HG03460 (cell line): ENCODE measurements at regions not wholly inside any gene's neighbourhood (a gene's known extent, or its start where the extent isn't known, plus 50 kb on each side); places are given as distances from the start of the nearest gene placed in this dataset.
"Not testable (repeated sequence)": the region's sequence is repeated elsewhere in the genome, so short reads cannot be mapped to it uniquely, and the experiment has no call there.

Source experiments
- ATAC-seq: cut with Tn5 transposase; IDR thresholded peaks from one replicate; pipeline ENCODE4 v1.9.1; 2021; ENCODE audit not compliant: unreplicated experiment

DNA sequence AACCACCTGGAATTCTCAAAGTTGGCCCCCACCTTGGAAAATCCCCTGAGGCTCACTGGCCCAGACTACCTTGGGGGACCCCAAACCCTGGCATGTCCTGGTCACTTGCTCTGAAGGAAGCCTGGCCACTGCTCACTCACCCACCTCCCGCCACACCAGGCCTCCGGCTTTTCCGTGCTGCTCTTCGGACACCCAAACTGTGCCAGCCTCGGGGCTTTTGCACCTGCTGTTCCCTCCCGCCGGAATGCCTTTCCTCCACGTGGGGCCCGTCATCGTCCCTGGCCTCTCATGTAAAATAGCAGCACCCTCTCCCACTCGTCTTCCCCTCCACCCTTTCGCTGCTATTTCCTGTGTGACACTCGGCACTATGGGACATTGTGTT is 87.2 kb upstream of the NCOR2 start:
- no peak for ATAC-seq

DNA sequence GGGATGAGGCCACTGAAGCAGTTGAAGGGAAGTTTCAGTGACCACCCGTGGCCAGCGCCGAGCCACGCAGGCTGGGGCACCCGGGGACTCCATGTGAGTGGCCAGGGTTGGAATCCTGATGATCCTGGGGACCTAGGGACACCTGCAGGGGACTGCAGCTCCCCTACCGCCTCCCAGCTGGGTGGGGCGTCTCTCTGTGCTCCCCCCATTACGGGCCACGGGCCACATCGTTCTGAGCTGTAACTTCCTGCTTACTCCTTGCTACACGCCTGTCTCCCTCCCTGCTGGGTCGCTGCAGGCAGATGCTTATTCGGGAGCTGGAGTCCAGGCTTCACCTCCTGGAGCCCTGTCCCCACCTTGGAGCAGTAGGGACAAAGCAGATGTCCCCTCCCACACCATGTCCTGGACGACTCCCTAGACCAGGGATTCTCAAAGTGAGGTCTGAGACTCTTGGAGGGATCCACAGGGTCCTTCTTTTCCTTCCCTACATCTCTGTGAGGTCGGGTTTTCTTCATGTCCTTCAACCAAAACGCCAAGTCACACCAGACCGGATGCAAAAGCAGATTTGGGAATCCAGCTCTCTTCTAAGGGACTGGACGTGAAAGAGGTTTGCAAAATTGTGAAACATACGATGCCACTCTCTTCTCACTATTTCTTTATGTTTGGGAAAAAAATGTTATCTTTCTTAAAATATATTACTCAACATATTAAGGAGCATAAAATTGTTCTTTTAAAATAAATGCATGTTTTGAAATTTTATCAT is 85.9 kb upstream of the NCOR2 start:
- no peak for ATAC-seq

DNA sequence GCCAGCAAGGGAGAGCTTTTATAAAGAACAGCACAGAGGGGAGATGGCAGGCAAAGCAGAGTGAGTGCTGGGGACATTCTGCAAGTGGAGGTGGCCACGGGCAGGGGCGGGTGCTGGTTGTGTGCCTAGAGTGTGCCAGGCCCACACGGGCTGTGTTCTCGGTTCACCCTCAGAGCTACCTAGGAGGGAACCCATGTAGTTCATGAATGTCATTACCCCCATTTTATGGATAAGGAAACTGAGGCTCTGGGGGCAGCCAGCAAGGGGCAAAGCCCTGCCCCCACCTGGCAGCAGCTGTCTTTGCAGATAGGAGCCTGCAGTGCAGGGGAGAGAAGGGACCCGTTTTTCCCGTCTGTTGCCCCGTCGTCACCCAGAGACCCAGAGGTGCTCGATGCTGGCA is 85.2 kb upstream of the NCOR2 start:
- no peak for ATAC-seq

DNA sequence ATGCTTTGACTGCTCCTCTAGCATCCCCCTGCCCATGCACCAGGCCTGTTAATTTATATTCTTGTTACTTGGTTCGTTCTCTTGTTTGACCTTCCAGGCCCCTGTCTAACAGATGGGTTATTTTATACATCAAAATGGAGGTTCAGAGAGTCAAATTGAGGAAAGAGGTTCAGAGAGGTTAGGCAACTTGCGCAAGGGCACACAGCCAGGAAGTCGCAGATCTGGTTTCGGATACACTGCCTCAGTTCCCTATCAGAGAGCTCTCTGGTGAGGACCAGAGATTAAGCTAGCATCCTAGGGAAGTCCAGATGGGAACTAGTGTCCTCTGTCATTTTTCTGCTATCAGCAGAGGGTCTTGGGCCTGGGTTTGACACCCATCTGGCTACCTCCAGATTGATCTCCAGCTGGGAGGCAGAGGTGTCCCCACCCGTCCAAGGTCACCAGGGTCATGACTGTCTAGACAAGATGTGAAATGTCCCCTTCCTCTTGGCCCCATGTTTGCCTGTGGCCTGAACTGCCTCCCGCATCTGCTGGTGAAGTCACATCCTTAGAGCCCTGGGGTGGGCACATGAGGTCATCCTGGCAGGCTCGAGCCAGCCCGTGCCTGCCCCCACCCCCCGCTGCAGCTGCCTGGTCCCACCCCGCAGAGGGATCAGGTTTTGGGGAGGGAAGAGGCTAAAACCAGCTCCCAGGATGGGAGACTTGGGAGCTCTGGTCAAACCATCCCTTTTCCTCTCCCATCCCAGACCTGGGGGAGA is 84.3 kb upstream of the NCOR2 start:
- ATAC-seq, result no peak

DNA sequence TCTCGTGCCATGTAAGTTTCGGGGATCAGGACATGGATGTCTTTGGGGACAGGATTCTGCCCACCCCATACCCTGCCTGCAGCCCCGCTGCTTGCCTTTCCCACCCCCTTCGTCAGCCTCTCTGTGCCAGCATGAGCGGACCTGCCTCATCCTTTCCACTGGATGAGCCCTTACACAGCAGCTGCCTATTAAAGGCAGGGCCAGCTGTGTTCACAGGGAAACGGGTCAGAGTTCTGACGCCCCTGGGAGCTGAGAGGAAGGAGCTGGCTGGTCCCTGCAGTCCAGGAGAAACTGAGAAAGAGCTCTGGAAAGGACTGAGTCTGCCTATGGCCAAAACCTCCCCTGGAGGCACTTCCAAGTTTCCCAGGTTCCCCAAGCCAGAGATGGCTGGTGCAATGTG is 83.5 kb upstream of the NCOR2 start:
- ATAC-seq, result no peak

DNA sequence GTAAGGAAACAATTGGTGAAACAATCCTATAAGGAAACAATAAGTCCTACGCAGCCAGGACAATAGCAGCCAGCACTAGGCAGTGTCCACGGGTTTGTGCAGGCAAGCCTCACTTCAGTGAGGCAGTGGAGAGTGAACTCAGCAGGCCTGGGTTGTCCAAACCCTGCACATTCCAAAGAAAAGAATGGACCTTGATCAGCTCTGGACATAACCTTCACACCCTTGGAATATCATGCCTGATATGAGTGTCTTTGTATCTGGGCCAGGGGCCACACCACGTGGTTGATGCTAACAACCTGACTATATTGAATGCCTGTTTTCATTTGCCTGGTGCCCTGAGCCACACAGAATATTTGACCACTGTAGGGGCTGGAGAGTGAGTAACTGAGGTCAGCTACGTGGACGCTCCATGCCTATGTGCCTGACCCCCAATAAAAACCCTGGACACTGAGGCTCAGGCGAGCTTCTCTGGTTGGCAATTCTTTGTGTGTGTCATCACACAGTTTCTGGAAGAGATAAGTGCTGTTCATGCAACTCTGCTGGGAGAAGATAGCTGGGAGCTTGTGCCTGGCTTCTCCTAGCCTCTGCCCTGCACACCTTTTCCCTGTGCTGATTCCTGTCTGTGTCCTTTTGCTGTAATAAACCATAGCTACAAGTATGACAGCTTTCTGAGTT is 81.4 kb upstream of the NCOR2 start:
- no peak for ATAC-seq

DNA sequence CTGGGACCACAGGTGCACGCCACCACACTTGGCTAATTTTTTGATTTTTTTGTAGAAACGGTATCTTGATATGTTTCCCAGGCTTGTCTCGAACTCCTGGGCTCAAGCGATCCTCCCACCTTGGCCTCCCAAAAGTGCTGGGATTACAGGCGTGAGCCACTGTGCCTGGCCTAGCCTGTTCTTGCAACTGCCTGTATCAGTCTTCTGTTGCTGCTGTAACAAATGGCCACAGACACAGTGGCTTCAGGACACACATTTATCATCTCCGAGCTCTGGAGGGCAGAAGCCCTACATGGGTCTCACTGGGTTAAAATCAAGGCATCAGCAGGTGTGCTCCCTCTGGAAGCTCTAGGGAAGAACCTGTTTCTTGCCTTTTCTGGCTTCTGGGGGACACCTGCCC is 79.9 kb upstream of the NCOR2 start:
- ATAC-seq, result no peak

DNA sequence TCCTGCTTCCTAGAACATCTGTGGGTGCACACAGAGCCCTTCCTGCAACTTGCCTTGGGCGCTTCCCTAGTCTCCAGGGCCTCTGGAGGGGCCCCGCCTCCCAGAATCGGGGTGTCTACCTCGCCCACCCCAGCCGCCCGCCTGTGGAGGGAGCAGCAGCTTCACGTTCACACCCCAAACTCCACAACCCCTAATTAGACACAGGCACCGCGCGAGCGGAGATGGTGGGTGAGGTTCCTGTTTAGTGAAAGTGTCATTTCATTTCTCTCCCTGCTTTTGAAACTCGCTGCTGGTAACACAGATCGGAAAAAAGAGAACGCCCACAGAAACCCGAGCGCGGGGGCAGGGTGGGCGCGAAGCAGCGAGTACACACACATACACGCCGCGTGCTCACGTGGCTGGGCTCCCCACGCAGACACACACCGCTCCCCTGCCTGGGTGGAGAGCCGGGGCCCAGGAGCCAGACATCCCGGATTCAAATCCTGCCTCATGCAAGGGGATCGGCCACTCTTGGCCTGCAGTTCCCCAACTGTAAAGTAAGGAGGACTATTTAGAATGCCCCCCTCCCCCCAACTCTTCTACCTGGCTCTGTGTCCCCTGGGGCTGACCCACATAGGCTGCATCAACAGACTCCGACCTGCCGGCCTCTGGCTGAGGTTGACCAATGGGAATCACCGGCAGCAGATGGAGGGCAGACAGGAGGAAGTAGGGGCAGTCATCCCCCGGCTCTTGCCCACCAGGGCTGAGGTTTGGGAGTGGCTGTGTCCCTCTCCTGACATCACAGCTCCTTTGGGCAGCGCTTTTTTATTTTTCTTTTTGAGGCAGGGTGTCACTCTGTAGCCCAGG is 79.2 kb upstream of the NCOR2 start:
- no peak for ATAC-seq

DNA sequence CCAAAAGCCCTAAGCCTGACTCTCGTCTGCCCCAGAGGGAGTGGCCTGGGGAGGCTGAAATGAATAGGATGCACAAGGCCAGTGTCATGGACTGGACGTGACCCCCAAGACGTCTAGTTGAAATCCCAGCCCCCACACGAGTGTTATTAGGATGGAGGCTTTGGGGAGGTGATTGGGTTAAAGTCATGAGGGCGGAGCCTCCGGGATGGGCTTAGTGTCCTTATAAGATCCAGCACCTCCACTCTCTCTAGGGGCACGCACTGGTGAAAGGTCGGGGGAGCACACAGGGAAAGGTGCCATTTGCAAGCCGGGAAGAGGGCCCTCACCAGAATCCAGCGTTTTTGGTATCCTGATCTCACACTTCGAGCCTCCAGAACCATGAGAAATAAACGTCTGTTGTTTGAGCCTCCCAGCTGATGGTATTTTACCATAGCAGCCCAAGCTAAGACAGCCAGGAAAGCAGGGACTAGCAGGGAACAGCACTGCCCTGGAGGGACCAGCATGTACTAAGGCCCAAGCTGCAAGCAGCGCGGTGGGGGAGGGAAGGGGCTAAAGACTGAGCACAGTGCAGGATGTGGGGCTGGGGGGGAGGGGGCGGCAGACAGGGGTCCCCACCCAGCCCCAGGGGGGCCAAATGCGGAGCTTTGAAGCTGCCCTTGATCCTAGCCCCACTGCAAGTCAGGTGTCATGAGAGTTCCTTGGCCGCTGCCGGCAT is 78.3 kb upstream of the NCOR2 start:
- ATAC-seq, result no peak

DNA sequence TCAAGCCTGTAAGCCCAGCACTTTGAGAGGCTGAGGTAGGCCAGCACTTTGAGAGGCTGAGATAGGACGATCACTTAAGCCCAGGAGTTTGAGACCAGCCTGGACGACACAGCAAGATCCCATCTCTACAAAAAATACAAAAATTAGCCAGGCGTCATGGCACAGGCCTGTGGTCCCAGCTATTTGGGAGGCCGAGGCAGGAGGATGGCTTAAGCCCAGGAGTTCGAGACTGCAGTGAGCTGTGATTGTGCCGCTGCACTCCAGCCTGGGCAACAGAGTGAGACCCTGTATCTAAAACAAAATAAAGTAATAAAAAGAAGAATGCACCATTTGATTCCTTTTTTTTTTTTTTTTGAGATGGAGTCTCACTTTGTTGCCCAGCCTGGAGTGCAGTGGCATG is 76.4 kb upstream of the NCOR2 start:
- ATAC-seq, result not testable (repeated sequence)

DNA sequence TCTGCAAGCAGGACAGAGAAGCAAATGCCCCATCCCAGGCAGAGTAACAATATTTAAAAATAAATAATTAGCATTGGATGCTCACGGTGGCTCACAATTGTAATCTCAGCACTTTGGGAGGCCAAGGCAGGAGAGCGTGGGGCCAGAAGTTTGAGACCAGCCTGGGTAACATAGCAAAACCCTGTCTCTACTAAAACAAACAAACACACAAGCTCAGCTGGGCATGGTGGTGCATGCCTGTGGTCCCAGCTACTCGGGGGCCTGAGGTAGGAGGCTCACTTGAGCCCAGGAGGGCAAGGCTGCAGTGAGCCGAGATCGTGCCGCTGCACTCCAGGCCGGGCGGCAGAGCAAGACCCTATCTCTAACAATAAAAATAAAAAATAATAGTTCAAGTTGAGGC is 74.7 kb upstream of the NCOR2 start:
- ATAC-seq, result no peak

DNA sequence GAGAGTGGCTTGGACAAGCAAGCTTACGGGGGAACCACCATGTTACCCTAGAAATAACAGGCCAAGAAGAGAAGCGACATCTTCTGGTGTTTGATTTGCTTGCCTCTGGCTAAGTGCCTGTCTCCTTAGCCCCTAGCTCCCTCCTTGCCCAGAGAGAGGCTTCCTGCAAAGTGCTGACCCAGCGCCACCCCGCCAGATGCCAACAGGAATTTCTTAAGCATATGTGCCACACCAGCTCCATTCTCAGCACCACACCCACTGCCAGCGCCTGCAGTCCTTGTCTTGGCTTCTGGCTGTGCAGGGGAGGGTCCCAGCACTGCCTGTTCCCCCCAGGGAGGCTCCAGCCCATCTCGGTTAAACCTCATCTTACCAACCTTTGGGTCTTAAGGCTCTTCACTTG is 74.2 kb upstream of the NCOR2 start:
- ATAC-seq, result no peak

DNA sequence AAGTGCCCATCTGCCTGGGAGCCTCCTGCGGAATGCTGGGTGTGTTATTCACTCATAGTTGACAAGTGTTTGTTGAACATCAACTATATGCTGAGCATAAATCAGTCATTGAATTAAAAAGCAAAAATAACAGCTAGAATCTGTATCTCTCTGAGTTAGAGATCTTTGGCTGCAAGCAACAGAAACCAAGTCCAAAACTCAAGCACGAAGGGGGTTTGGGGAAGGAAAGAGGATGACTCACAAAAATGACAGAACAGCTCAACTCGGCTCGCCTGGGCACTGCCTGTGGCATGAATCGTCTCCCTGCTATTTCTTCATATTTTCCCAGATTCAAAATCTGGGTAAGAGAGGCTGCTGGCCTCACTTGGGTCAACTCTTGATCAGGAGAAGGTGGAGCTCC is 72.6 kb upstream of the NCOR2 start:
- ATAC-seq, result no peak

DNA sequence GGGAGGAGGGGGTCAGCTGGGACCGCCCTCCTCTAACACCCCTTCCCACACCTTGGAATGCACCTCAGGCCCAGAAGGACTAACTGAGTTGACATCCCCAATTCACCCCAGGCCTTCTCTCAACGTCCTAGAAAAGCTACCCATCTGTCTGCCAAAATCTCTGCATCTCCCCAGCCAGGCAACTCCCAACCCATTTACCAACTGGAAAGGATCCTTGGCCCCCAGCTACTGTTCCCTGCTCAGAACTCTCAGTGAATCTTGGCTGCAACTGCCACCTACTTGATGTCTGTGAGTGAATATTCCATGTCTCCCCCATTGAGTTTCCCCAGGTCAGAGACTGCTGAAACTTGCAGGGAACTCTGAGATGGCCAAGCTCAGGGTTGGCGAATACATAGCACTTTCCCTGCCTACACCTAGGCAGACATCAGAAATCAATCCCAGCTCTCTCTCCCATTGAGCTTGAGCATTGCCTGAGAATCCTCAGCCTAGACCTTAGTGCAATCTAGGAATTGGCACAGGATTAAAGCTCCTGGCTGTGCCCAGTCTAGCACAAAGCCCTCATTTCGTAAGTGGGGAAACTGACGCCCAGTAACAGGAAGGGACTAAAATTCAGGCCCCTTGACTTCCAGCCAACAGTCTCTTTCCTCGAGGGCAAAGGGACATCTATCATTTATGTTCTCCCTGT is 71.9 kb upstream of the NCOR2 start:
- no peak for ATAC-seq

DNA sequence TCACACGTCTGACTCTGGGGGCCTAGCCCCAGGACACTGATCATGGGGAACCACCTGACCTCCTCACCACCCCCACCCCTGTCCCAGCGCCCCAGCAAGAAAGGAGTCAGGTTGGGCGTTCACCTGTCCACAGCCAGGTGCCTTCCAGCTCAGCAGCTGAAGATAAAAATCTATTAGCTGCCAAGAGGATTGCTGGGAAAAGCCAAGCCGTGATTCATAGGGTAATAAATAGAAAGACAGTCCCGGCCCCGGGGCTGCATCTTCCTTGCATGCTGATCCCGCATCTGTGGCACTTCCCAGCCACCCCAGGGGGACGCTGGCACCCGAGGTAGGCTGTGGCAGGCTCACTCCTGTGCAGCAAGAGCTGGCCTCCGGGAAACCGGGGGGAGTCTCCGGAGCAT is 70.2 kb upstream of the NCOR2 start:
- no peak for ATAC-seq

DNA sequence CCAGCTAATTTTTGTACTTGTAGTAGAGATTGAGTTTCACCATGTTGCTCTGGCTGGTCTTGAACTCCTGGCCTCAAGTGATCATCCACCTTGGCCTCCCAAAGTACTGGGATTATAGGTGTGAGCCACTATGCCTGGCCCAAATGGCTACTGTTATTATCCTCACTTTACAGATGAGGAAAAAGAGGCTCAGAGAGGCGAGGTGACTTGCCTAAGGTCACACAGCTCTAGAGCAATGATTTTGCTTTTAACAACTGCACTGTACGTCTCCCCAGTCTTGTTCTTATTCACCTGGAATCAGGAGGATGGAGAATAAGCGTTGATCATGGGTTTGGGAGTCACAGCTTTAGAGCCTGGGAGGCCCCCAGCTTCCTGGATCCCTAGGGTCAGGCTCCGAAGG is 69.8 kb upstream of the NCOR2 start:
- ATAC-seq, result no peak

DNA sequence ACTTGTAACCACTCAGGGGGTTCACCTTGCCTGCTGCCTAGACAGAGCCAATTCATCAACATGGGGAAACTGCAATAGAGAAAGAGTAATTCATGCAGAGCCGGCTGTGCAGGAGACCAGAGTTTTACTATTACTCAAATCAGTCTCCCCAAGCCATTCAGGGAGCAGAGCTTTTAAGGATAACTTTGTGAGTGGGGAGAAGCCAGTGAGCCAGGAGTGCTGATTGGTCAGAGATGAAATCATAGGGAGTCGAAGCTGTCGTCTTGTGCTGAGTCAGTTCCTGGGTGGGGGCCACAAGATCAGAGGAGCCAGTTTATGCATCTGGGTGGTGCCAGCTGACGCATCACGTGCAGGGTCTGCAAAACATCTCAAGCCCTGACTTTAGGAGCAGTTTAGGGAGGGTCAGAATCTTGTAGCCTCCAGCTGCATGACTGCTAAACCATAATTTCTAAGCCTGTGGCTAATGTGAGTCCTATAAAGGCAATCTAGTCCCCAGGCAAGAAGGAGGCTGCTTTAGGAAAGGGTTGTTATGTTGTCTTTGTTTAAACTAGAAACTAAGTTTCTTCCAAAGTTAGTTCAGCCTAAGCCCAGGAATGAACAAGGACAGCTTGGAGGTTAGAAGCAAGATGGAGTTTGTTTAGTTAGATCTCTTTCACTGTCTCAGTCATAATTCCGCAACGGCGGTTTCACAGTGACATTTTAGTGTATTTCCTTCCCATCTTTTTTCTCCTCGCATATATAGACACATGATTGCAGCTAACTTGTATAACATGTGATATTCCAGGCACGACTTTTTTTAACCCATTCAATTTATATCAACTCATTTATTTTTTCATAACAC is 68.9 kb upstream of the NCOR2 start:
- ATAC-seq, result no peak

DNA sequence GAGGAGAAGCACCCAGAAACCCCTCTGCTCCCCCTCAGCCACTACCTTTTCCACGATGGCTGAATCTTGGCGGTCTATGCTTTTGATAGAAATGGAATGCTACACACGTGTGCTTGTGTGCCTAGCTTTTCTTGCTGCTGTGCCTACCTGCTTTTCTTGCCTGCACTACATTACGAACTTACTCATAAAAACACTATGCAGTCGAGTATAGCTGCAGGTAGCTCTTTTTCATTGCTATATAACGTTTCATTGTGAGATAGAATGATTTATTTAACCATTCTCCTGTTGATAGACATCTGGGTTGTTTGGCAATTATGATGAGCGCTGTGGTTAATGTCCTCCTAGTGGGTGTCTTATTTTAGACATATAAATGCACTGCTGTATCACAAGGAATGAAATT is 67.9 kb upstream of the NCOR2 start:
- no peak for ATAC-seq
